HG02852 (cell line): ENCODE measurements at regions not wholly inside any gene's neighbourhood (a gene's known extent, or its start where the extent isn't known, plus 50 kb on each side); places are given as distances from the start of the nearest gene placed in this dataset.
"Not testable (repeated sequence)": the region's sequence is repeated elsewhere in the genome, so short reads cannot be mapped to it uniquely, and the experiment has no call there.

Experiments used
- ATAC-seq: cut with Tn5 transposase; IDR thresholded peaks from one replicate; pipeline ENCODE4 v1.9.1; 2021; ENCODE audit warnings: mild to moderate bottlenecking, moderate library complexity; ENCODE audit not compliant: unreplicated experiment

DNA sequence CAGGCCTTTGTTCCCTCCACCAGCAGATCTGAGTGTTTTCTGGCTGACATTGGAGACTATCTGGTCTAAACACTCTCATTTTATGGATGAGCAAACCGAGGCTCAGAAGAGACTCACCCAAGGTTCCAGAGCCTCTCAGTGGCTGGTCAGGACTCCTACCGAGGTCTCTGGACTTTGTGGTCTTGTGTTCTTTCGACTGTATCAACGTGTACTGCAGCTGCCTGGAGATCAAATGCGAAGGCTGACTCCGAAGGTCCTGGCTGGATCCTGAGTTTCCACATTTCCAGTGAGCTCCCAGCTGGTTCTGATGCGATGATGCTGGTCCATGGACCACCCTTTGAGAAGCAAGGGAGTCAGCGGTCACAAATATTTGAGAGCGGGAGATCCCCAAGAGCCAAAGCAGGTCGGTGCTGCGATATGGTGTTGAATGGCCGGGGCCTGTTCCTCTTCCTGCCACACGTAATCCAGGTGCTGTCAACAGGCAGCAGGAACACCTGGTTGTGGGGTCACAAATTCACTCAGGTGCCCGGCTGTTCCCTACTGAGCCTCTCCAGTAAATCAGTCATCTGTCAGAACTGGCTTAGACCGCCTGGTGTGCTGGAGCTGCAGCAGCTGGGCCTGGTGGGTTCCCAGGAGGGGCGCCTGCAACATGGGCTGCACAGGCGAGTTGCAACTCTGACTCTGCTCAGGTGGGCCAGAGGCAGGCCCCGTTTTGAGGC, 94.8 kb upstream of the USP24 start:
- no peak for ATAC-seq

DNA sequence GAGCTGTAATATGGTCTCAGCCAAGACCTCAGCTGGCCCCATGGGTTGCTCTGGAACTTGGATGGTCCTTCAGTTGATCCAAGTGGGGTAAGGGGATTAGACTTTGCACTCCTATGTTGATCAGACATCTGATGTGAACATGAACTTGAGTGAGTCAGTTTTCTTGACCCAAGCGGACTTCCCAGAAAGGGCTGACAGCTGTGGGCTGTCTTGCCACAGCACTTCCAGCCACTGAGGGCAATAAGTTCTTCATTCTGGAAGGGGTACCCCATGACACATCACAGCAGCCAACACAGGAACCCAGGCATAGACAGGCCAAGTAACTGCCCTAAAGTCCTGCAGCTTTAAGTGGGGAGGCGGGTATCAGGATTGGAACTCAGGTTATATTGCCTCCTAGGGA, 93.9 kb upstream of the USP24 start:
- no peak for ATAC-seq

DNA sequence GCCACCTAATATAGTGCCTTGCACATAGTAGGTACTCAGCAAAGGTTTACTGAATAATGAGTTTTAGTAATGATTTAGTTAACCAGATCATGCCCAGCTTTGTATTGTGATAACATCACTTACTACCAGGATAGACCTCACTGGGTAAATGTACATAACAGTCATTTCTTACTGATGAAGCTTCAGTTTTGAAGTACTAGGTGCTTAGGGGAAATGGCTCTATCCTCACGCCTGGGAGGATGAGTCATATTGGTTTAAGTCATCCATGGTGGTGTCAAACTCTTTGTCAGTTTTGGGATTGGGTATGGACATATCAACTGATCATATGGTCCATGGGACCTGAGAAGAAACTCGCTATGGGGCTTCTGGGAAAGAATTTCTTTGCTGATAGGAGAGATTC, 90.6 kb upstream of the USP24 start:
- ATAC-seq, result no peak

- no peak for ATAC-seq
Measured at GRCh38 chr1:55304229-55304740, 89.1 kb upstream of the USP24 start.

- ATAC-seq, result no peak
Measured at GRCh38 chr1:55302972-55303371, 87.8 kb upstream of the USP24 start.

DNA sequence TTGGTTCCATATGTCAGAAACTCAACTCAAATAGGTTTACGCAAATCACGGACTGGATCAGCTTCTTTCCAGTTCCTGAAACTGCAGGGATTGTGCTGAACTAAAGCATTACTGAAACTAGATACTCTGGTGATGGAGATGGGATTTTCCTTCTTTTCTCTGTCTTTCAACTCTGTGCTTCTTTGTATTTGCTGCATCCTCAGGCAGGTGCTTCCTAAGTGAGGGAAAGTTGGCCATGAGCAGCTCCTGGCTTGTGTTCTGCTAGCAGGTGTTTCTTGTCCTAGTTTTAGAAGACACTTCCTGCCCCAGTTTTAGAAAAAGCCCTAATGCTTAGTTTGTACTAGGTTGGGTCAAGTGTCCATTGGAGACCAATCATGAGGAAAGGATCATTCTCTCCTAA, 86.7 kb upstream of the USP24 start:
- ATAC-seq, result no peak

DNA sequence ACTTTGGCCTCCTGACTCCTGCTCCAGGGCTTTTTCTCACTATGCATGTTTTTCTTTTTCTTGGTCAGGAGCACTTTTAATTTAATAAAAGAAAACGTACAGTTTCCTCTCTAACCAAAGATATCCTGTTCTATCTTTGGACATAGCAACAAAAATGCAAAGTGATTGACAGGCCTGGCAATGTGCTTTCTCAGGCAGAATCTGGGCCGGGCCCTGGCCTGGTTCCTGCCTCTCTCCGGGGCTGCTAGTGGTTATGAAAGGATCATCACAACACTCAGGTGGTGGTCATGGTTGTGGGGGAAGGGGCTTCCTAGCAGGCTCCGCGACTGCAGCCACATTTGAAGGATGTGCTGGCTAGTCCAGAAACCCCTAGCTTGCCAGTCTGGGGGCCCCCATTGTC, 85.8 kb upstream of the USP24 start:
- no peak for ATAC-seq

DNA sequence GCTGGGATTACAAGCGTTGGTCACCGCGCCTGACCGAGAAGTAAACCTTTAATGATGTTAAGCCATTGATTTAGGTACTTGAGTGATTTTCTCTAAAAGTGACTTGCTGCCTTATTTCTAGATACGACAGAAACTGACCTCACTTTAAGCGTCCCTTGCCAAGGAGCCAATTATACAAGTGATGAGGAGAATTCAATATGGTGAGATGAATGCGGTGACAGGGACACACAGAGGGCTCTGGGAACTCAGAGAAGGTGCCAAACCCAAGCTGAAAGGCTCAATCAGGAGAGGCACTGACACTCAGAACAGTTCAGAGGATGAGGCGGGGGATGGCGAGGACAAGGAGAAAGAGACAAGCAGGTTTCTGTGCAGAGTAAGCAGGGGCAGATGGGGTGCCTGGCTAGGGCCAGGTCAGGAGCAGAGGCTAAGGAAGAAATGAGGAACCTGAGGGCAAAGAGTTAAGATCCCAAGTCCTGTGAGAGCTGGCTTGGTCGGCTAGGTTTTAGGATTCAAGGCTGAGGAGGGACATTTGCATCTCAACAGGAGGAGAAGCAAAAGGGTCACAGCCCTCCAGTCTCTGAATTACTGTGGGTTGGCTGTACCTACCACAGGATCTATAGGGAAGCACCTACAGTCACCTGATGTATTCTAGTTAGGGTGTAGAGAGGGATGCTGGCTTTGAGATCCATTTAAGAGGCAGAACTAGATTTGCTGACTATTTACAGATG, 83.2 kb upstream of the USP24 start:
- no peak for ATAC-seq

DNA sequence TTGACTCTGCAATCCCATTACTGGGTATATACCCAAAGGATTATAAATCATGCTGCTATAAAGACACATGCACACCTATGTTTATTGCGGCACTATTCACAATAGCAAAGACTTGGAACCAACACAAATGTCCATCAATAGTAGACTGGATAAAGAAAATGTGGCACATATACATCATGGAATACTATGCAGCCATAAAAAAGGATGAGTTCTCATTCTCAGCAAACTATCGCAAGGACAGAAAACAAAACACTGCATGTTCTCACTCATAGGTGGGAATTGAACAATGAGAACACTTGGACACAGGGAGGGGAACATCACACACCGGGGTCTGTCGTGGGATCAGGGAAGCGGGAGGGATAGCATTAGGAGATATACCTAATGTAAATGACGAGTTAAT, 81.1 kb upstream of the USP24 start:
- not testable (repeated sequence) for ATAC-seq

DNA sequence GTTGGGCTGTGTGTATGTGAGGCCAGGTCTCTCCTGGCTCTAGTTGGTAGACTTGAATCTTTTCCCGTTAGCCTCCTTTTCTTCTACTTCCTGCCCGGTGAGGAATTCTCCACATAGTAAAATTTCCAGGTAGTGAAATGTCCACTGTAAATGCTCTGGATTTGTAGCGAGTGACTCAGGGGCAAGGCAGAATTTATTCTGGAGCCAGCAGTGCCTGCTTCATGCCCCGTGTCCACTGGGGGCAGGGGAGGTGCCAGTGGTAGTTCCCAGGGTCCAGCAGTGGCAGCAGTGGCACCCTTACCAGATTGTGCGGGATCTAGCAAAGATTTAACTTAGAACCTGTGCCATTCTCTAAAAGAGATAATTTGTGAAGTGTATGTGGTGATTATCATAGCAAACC, 74.5 kb upstream of the USP24 start:
- no peak for ATAC-seq

DNA sequence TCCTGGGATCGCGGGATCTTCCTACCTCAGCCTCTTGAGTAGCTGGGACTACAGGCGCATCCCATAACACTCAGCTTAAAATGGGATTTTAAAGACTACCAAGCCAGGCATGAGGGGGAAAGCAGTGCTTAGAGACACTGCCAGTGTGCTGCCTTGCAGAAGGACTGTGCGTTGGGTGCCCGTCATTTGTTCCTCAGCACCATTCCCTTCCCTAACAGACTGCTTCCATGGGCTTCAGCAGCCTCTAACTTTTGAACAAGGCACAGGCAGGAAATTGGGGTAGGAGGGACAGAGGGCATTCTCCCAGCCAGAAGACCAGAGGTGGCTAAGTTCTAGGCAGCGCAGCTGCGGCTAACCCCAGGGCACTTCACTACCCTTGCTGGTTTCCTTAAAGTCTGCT, 73.9 kb upstream of the USP24 start:
- no peak for ATAC-seq

GRCh38 chr1:55288245-55288644, 73.1 kb upstream of the USP24 start:
- peak; percentile 92 for ATAC-seq

DNA sequence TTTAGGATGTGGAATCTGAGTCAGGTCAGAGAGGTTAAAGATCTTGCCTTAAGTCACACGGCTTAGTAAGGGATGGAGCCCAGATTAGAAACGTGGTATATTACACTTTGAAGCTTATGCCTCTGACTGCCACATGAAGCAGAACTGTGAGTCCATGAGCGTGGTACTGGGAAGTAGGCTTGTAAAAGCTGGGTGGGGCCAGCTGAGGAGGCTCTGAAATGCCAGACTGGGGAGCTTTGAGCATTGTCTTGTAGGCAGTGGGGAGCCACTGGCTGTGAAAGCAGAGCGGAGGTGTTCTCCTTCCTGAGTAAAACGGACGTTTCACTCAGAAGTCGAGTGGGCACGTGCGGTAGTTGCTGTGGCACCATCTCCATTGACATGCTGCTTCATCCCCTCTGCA, 72.6 kb upstream of the USP24 start:
- peak; percentile 42 for ATAC-seq

GRCh38 chr1:55286856-55287602, 71.9 kb upstream of the USP24 start:
- ATAC-seq, result no peak

GRCh38 chr1:55285834-55286233, 70.7 kb upstream of the USP24 start:
- no peak for ATAC-seq

GRCh38 chr1:55284856-55285255, 69.7 kb upstream of the USP24 start:
- no peak for ATAC-seq

GRCh38 chr1:55282058-55282457, 66.9 kb upstream of the USP24 start:
- ATAC-seq, result no peak

- ATAC-seq, result no peak
Measured at GRCh38 chr1:55280731-55281130, 65.6 kb upstream of the USP24 start.

GRCh38 chr1:55279627-55280026, 64.5 kb upstream of the USP24 start:
- ATAC-seq, result no peak

DNA sequence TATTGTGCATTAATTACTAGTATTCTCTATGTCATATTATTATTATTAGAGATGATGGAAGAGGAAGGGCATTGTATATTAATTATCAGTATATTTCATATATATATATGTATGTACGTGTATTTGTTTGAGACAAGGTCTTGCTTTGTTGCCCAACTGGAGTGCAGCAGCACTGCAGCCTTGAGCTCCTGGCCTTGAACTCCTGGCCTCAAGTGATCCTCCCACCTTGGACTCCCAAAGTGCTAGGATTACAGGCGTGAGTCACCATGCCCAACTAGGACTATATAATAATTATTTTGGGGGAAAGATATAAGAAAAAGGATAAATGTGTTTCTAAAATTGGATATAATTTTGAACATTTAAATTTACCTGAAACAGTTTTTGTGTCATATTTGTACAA, 63.2 kb upstream of the USP24 start:
- ATAC-seq, result no peak

GRCh38 chr1:55277377-55278130, 62.4 kb upstream of the USP24 start:
- peak; percentile 90 for ATAC-seq
